ENCODE measurements at regions not wholly inside any gene's neighbourhood (a gene's known extent, or its start where the extent isn't known, plus 50 kb on each side); places are given as distances from the start of the nearest gene placed in this dataset.

- no peak for DNase-seq
Observed at GRCh38 chr11:92725352-92725751, 244.1 kb upstream of the MTNR1B start.

- no peak for DNase-seq
Observed at GRCh38 chr11:92727123-92727522, 242.3 kb upstream of the MTNR1B start.

- no peak for DNase-seq
Observed at GRCh38 chr11:92727769-92728168, 241.7 kb upstream of the MTNR1B start.

DNA sequence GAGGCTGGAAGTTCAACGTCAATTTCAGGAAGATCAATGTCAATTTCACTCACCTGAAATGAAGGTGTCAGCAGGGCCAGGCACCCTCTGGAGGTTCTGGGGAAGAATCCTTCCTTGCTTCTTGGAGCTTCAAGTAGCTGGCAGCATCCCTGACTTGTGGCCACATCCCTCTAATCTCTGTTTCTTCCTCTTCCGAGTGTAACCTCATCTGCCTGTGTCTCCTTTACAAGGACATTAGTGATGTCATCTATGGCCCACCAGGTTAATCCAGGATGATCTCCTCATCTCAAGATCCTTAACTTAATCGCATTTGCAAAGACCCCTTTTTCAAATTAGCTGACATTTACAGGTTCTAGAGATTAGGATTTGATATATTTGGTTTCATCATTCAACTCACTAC lies 240.8 kb upstream of the MTNR1B start:
- DNase-seq: no peak

DNA sequence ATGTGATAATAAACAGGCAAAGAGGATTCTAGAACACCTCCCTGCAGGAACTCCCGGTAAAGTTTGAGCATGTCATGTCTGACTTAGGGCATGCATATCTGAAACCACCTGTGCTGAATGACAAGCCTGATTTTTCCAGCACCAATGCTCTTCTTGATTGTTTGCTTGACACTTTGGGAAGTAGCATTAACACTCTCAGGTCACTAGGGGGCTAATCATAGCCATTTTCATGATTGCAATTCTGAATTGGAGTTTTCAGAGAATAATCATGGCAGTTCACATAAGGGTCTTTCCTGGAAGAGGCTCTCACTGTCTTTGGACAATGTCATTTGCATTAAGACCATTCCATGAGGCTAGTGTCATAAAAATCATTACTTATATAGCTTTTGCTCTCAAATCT lies 234.4 kb upstream of the MTNR1B start:
- DNase-seq: peak in 1 of 2 donors; percentile 3

- DNase-seq: no peak
Observed at GRCh38 chr11:92738276-92738675, 231.2 kb upstream of the MTNR1B start.

GRCh38 chr11:92739041-92739440 lies 230.4 kb upstream of the MTNR1B start:
- DNase-seq: no peak

DNA sequence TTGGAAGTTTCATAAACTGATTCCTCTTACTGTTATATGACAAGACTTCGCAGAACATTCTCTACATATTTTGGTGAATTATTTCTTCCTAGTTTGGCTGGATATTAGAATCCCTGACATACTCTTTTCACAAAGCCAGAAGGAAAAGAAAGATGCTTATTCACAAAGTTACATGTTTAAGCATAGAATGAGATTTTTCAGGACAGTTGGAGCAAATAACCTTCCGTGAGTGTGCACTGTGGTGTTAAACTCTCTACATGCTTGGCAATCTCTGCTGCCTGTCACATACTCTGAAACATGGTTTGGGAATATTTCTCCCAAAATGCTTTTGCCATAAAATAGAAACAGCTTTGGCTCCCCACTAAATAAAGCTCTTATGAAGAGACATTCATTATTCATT lies 230.0 kb upstream of the MTNR1B start:
- DNase-seq: no peak

DNA sequence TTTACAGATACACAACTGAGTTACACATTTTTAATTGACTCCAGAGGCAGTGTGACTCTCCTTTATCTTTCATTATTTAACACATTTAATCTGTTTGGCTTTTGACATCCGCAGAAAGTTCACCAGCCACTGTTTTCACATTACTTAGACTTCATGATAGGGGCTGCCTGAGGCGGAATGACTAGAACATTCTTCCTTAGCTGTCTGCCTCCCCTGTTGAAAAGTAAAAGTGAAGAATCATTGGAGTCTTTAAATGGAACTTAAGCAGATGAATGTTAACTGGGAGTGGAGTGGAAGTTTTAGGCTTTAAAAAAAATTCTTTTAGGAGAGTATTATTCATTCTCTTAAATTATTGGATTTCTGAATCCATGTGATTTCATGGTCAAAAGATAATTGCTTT lies 229.2 kb upstream of the MTNR1B start:
- no peak for DNase-seq

- no peak for DNase-seq
Observed at GRCh38 chr11:92744929-92745585, 224.4 kb upstream of the MTNR1B start.

- no peak for DNase-seq
Observed at GRCh38 chr11:92750794-92751193, 218.7 kb upstream of the MTNR1B start.

DNA sequence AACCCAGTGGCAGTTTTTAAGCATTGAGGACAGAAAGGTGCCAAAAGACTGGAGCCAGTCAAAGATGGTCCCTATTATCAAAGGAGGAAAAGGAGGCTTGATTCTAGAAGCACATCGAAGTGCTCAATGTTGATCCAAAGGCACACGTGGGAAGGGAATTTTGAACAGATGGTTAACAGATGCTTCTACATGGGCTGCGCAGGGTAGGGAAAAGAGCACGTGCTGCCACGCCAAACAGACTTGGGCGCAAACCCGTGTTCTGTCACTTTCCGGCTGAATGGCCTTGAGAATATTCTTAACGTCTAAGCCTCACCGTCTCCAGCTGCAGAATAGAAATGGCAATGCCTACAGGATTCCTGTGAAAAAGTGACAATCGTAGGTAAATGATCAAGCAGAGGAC lies 217.9 kb upstream of the MTNR1B start:
- no peak for DNase-seq

GRCh38 chr11:92752122-92752521 lies 217.3 kb upstream of the MTNR1B start:
- no peak for DNase-seq

- no peak for DNase-seq
Observed at GRCh38 chr11:92753161-92753560, 216.3 kb upstream of the MTNR1B start.

GRCh38 chr11:92758241-92758780 lies 211.1 kb upstream of the MTNR1B start:
- DNase-seq: no peak

DNA sequence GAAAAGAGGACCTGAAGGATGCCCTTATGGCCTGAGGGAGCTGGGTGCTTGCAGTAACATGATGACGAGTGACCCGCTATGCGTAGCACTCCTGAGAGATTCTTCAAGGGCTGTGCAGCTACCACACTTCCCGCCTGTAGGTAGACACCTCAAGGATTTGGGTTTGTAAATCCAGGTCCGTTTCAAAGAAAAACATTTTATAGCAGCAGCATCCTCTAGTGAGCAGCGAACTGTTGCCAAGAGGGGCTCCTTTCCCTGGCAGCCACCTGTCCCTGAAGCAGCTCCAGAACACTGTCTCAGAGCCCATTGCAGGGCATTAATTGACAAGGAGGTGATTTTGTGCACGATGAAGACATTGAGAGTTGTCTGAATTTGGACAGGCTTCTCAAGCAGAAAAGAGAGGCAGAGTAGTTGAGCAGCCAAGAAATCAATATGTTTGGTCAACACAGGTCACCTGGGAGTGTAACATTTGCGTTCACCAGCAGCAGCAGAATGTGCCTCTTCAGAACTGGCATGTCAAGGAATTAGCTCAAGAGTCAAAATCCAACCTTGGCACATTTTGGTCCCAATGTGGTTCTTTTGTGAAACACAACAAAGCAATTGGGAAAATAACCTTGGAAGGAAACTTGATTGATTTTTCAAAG lies 209.8 kb upstream of the MTNR1B start:
- DNase-seq: no peak

DNA sequence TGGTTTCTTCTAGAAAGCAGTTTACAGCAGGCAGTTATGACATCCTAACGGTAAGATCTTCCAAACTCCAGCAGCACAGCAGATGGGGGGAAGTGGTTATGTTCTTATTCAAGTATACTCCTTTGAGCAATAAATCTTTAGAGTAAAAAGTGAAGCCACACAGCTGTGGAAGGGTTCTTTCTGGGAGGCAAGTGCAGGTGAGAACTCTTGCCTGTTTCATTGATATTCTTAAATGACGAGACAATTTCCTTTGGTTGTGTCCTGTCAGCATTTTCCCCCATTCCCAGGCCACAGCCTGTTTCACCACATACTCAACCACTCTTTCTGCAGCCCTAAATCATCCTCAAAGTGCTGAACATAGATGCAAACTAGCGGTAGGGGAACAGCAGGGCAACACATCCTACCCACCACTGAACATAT lies 207.3 kb upstream of the MTNR1B start:
- DNase-seq: no peak

GRCh38 chr11:92763336-92763735 lies 206.1 kb upstream of the MTNR1B start:
- no peak for DNase-seq

DNA sequence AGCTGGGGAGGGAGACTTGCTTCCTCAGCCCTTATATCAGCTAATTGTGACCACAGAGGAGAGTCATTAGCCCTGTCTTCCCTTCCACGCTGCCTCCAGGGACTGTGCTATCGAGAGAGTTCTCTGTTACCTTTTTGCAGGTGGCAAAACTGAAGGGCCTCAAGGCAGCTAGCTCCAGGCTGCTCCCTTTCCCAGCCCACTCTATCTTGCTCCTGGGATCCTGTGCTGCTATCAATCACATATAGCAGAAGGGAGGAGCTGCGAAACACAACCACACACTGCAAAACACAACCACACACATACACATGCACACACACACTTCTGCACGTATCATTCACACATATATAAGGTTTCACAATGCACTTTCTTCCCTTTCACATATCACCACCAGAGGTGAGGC lies 205.3 kb upstream of the MTNR1B start:
- no peak for DNase-seq

DNA sequence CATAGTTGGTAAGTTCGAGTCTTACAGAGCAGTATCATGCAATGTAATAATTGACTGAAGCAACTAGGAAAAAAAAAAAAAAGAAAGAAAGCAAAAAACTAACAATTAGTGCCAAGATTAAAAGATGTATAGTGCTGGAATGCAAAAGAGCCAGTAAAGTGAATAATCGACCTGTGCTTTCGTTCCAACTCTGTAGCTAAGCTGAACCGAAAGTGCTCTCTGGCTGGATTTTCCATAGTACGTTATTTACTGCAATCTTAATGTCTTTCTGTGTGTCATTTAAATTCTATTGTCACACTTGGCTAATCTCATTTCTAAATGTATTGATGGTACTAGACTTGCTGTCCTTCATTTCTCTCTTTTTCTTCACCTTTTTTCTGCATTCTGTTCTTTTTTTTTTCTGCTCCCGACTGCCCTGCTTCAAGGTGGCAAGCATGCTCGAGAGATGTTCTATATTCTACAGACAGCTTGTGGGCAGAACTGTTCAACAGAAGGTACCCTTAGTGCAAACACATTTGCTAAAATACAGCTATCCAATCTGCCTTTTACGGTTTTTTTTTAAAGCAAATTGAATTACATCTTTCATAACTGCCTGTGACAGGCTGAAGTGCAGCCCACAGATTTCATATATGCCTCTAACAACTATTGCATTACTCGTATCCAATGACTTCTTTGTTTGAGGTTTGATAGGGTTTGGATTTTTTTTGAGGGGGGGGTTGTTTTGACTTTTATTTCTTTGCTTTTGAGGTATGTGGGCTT lies 204.2 kb upstream of the MTNR1B start:
- no peak for DNase-seq

DNA sequence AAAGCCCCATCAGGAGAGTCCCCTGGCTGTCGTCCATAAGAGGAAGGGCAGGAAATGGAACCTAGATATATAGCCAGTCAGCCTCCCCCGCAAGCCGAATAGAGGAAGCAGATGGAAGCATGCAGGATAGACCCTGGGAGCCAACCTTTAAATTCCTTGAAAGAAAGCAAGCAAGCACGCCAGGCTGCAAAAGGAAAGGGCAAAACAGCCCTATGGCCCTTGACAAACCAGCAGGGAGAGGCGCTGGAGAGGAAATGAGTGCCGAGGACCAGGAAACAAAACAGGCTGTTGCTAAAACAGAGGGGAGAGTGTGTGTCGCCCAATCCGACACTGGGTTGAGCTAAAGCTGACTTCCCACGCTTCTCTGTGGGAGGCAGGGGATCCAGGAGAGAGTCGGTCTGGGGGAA lies 203.5 kb upstream of the MTNR1B start:
- peak; percentile 52 to 70 for DNase-seq

GRCh38 chr11:92766698-92767097 lies 202.8 kb upstream of the MTNR1B start:
- DNase-seq: no peak

- DNase-seq: no peak
Observed at GRCh38 chr11:92767416-92767815, 202.0 kb upstream of the MTNR1B start.

Measured in inflammatory macrophage treated with lipopolysaccharide for 1 hour (primary cell).